ENCODE measurements at regions not wholly inside any gene's neighbourhood (a gene's known extent, or its start where the extent isn't known, plus 50 kb on each side); places are given as distances from the start of the nearest gene placed in this dataset.
"Not testable (repeated sequence)": the region's sequence is repeated elsewhere in the genome, so short reads cannot be mapped to it uniquely, and the experiment has no call there.

DNA sequence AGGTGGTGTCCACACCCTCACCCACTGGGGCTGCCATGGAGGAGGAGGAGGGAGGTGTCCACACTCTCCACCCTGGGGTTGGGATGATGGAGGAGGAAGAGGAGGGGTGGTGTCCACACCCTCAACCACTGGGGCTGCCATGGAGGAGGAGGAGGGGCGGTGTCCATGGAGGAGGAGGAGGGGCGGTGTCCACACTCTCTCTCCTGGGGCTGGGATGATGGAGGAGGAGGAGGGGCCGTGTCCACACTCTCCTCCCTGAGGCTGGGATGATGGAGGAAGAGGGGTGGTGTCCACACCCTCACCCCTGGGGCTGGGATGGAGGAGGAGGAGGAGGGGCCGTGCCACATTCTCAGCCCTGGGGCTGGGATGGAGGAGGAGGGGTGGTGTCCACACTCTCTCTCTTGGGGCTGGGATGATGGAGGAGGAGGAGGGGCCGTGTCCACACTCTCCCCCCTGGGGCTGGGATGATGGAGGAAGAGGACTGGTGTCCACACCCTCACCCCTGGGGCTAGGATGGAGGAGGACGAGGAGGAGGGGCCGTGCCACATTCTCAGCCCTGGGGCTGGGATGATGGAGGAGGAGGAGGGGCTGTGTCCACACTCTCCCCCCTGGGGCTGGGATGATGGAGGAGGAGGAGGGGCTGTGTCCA is 231.7 kb downstream of the CRLF2 start:
- peaks cover 2% of the 10 kb centered on the region for H3K36me3 Mint-ChIP-seq (ENCODE audit: unreplicated experiment)
- no peak overlapping the region for H3K4me3 Mint-ChIP-seq (ENCODE audit: unreplicated experiment)
- H3K9me3 Mint-ChIP-seq (ENCODE audit: unreplicated experiment), result peaks cover 12% of the 10 kb centered on the region
- TF ChIP-seq CTCF (IDR thresholded peaks at IDR 0.05), result no peak
- no peak overlapping the region for H3K27ac Mint-ChIP-seq (ENCODE audit: unreplicated experiment)
- DNase-seq (ENCODE audit: extremely low spot score, unreplicated experiment), result no peak
- no peaks in the 10 kb centered on the region for H3K4me1 Mint-ChIP-seq (ENCODE audit: unreplicated experiment)
- H3K27me3 Mint-ChIP-seq (ENCODE audit: unreplicated experiment), result no peaks in the 10 kb centered on the region

DNA sequence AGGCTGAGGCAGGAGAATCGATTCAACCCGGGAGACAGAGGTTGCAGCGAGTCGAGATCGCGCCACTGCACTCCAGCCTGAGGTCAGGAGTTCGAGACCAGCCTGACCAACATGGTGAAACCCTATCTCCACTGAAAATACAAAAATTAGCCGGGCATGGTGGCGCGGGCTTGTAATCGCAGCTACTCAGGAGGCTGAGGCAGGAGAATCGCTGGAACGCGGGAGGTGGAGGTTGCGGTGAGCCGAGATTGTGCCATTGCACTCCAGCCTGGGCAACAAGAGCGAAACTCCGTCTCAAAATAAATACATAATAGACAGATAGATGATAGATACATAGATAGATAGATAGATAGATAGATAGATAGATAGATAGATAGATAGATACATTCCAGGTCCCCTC is 233.3 kb downstream of the CRLF2 start:
- H3K27me3 Mint-ChIP-seq (ENCODE audit: unreplicated experiment); H3K36me3 Mint-ChIP-seq (ENCODE audit: unreplicated experiment); H3K27ac Mint-ChIP-seq (ENCODE audit: unreplicated experiment); DNase-seq (ENCODE audit: extremely low spot score, unreplicated experiment); H3K4me1 Mint-ChIP-seq (ENCODE audit: unreplicated experiment); H3K4me3 Mint-ChIP-seq (ENCODE audit: unreplicated experiment): not testable (repeated sequence)
- peaks cover 15% of the 10 kb centered on the region for H3K9me3 Mint-ChIP-seq (ENCODE audit: unreplicated experiment)

- Mint-ChIP-seq H3K4me3 (ENCODE audit: unreplicated experiment) (no peak overlapping the region), H3K36me3 (ENCODE audit: unreplicated experiment) (no peaks in the 10 kb centered on the region), H3K4me1 (ENCODE audit: unreplicated experiment) (no peaks in the 10 kb centered on the region), H3K9me3 (ENCODE audit: unreplicated experiment) (peaks cover 11% of the 10 kb centered on the region), H3K27me3 (ENCODE audit: unreplicated experiment) (no peaks in the 10 kb centered on the region), H3K27ac (ENCODE audit: unreplicated experiment) (no peak overlapping the region)
- no peak for DNase-seq (ENCODE audit: extremely low spot score, unreplicated experiment)
- TF ChIP-seq CTCF (IDR thresholded peaks at IDR 0.05), result no peak
These were observed 239.3 kb downstream of the CRLF2 start for GRCh38 chrX:973010-973632.

GRCh38 chrX:968148-968965 is 244.1 kb downstream of the CRLF2 start:
- no peaks in the 10 kb centered on the region for H3K27me3 Mint-ChIP-seq (ENCODE audit: unreplicated experiment)
- H3K9me3 Mint-ChIP-seq (ENCODE audit: unreplicated experiment), result no peaks in the 10 kb centered on the region
- no peak overlapping the region for H3K27ac Mint-ChIP-seq (ENCODE audit: unreplicated experiment)
- H3K4me3 Mint-ChIP-seq (ENCODE audit: unreplicated experiment), result no peak overlapping the region
- no peak for DNase-seq (ENCODE audit: extremely low spot score, unreplicated experiment)
- no peaks in the 10 kb centered on the region for H3K36me3 Mint-ChIP-seq (ENCODE audit: unreplicated experiment)
- TF ChIP-seq CTCF (IDR thresholded peaks at IDR 0.05), result no peak
- H3K4me1 Mint-ChIP-seq (ENCODE audit: unreplicated experiment), result no peaks in the 10 kb centered on the region

- H3K4me1 Mint-ChIP-seq (ENCODE audit: unreplicated experiment), result no peaks in the 10 kb centered on the region
- no peak for TF ChIP-seq CTCF (IDR thresholded peaks at IDR 0.05)
- H3K27ac Mint-ChIP-seq (ENCODE audit: unreplicated experiment), result no peak overlapping the region
- H3K36me3 Mint-ChIP-seq (ENCODE audit: unreplicated experiment), result no peaks in the 10 kb centered on the region
- H3K9me3 Mint-ChIP-seq (ENCODE audit: unreplicated experiment), result no peaks in the 10 kb centered on the region
- DNase-seq (ENCODE audit: extremely low spot score, unreplicated experiment), result peak; percentile 78
- no peak overlapping the region for H3K4me3 Mint-ChIP-seq (ENCODE audit: unreplicated experiment)
- no peaks in the 10 kb centered on the region for H3K27me3 Mint-ChIP-seq (ENCODE audit: unreplicated experiment)
These were observed 245.9 kb downstream of the CRLF2 start for GRCh38 chrX:966396-967070.

Data from osteocyte (in vitro differentiated cells).